ENCODE measurements at regions not wholly inside any gene's neighbourhood (a gene's known extent, or its start where the extent isn't known, plus 50 kb on each side); places are given as distances from the start of the nearest gene placed in this dataset.

DNA sequence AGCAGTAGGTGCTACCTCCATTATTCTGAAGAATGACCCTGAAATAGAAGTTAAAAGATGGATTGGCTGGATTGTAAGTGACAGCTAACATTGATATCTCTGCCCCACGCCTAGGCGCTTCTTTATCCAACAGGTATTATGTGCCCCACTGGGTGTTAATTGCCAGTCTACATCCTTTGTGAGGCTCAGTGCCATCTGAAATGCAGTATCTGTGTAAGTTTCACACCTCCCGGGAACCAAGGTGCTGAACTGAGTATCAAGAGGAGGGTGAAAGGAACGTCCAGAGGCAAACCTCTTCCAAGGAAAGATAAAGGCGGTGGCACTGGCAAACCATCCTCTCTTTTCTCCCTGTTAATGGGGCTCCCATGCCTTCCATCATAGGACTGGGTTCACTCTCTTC is 181.1 kb upstream of the UBL3 start:
- DNase-seq (ENCODE audit: low spot score), result no peak

DNA sequence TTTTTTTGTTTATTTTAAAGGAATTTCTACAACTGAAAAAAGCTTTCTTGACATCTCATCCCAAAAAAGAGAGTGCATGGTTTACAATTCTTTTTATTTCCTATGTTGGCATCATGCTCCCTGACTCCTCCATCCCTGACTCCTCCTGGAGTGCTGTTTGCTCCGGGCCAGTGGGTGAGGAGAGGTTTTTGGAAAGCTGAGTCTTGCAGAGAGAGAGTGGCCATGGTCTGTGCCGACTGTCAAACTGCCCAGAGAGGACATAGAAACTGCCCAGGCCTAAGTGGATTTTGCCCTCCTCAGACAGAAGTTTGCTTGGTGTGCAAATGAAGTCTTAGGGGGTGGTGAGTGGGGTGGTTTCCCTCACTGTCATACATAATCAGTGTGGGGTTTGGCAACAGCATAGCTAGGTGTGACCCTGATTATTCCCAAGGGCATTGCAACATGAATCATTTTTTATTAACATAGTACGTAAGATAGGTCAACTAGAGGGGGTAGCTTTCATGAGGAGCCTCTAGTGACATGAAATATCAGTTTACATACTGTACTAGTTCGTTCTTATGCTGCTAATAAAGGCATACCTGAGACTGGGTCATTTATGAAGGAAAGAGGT is 179.8 kb upstream of the UBL3 start:
- DNase-seq (ENCODE audit: low spot score), result no peak

DNA sequence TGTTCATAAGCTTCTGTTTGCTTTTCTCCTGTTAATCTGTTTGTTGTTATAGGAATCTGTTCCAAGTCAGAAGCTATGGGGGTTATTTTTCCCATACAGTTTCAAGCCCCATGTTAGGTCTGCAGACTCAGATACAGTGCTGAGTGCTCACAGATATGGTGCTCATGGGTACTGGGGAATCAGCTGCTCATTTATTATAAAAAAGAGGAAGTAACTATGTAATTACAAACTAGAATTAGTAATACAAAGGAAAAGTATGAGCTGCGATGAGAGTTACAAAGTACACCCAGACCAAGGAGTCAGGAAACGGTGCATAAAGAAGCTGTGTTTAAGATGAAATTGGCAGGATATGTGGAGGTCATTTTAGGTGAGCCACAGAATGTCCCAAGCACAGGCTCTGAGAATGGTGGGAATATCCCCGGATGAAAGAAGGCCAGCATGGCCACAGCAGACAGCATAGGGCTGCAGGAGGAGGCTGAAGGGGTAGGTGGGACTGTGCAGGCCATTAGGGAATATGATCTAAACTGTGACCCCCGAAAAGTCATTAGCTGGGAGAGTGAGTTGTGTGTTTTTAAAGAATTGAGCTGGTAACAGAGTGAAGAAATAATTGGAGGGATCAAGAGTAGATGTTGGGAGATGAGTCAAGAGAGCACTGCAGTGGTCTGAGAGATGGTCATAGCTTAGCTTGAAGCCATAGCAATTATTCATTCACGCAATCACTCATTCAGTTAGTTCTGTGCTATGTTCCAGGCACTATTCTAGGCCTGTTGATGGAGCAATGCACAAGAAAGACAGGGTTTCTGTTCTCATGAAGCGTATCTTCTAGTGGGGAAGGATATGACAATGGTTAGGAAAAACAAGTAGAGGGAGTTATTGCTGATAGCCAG is 177.4 kb upstream of the UBL3 start:
- no peak for DNase-seq (ENCODE audit: low spot score)

DNA sequence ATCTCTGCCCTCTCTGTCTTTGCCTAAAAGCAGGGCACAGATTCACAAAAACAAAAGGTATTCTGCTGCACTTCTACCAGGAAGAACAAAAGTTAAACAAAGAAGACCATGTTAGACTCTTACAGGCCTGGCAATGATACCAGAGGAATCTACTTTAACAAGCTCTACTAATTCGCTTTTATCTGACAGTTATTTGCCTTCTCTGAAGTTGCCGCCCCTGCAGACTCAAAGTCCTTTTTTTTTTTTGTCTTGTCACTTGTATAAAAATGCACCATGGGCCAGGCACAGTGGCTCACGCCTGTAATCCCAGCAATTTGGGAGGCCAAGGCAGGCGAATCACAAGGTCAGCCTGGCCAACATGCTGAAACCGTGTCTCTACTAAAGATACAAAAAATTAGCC is 176.5 kb upstream of the UBL3 start:
- DNase-seq (ENCODE audit: low spot score), result no peak

DNA sequence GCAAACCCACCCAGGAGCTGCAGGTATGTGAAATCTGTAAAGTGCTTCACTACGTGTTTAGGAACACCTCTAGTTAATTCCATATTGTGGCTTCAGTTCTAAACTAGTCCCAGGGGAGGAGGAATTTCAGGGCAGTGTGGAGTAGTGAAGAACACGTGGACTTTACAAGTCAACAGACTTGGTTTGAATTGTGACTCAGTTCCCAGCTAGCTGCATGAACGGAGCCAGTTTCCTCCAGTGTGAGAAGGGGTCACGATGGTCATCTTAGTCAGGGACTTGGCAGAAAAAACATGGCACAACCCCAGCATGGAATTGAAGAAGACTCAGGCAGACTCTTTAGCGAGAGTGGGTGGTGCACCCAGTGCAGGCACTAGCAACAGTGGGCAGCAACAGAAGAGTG is 175.7 kb upstream of the UBL3 start:
- no peak for DNase-seq (ENCODE audit: low spot score)

DNA sequence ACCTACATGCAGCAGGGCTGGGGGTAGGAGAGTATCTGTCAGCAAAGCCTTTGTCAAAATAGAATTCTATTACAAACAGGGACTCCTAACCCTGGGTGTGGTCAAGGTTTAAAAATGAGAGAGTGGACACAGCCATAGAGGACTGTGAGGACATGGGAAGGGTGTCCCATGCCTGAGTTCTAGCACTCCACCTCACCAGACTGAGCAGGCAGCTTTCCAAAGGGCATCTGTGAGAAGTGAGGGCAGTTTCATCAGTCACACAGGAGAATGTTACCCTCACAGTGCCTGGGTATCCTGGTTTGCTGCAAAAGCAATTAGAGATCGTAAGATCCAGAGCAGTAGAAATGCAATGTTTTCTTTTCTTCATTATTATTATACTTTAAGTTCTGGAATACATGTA is 174.9 kb upstream of the UBL3 start:
- no peak for DNase-seq (ENCODE audit: low spot score)

DNA sequence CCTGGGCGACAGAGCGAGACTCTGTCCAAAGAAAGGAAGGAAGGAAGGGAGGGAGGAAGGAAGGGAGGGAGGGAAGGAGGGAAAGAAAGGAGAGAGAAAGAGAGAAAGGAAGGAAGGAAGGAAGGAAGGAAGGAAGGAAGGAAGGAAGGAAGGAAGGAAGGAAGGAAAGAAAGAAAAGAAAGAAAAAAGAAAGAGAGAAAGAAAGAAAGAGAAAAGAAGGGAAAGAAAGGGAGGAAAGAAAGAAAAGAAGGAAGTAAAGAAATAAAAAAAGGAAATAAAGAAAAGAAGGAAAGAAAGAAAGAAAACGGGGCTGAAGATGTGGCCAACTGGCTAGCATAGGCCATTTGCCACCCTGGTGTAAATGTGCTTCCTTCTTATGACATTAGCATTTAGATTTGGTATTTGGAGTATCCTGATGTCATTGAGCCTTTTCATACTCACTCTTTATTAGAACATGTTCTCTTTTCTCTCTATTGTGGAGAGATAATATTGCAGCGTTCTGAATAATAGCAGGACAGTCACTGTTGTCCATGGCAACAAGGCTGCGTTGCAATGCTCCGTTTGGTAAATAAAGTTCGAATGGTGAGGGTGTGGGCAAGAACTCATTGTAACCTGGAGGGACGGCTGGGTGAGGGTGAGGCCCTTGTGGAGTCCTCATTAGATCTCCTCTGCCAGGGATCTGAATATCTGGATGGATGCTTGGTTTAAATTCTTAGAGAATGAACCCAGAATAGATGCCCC is 173.9 kb upstream of the UBL3 start:
- no peak for DNase-seq (ENCODE audit: low spot score)

DNA sequence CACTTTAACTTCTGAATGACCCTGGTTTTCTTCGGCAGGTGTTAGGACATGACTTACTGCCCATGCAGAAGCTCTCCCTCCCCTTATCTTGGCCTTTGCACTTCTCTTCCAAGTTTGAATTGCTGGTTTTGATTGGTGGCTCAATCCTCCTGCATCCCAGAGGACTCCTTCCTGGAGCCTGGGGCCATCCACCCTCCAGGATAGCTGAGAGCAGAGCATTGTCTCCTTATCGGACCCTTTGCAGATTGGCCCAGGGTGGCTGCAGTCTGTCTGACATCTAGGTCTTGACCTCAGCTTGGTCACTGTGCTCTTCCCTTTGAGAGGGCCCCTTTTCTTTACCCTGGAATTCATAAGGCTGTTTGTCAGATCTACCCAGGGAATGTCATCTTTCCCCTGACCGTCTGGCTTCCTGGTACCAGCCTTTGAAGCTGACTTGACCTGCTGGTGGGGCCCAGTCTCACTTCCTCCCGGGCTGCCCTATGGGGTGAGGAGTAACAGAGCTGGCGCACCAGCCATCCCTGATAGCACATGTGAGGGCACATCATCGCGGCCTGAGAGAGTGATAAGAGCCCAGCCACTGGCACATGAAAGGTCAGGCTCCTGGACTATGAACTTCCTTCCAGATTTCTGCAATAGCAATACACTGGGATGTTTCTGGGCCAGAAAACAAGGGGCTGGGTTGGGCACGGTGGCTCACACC is 172.9 kb upstream of the UBL3 start:
- DNase-seq (ENCODE audit: low spot score), result no peak

DNA sequence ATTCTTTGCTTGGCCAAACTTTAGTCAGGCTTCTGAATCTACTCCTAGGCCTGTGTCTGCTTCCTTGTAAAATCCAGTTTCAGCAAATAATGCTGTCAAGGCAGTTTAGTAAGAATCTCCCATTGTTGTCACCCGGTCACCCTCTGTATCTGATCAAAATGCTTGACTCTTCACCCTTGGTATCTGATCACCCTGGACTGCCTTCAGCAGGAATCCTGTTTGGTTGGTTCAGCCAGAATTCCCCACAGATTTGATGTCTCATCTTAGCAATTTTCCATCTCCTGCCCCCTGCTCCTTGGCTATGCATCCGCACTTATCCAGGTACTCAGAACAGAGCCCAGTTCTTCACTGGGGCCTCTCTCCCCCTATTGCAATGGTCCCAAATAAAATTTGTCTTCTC is 172.4 kb upstream of the UBL3 start:
- DNase-seq (ENCODE audit: low spot score), result no peak

DNA sequence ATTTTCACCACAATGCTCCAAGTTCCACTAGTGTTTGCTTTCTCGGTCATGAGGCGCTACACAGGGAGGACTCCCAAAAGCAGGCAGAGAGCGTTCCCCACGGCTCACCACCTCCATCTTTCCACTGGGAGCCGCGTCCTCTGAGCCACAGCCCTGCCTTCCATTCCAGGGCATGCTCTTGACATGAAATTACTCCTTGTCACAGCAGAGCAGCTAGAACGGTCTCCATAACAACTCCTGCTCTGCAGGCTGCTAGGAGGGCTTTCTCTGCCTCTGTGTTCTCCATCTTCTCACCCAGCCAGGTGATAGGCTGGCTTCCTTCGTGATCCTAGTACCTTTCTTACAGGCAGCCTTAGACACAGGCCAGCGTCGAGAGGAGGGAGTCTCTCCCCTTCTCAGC is 171.8 kb upstream of the UBL3 start:
- no peak for DNase-seq (ENCODE audit: low spot score)

DNA sequence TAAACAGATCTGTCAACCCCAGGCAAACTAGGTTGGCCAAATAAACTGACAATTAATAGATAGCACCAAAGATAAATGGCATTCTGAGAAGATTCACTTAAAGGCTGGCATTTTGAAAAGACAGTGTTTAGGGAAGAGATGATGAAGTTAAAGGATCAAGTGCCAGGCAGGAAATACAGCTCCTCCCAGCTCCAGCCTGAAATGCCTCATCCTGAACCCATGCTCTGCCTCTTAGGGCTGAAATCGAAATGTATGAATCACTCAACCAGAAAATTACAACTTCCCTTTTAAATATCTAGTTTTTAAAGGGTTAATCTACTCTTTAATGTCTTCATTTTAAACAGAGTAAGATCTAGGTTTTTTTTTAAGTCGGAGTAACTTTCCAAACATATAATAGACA is 171.2 kb upstream of the UBL3 start:
- no peak for DNase-seq (ENCODE audit: low spot score)

DNA sequence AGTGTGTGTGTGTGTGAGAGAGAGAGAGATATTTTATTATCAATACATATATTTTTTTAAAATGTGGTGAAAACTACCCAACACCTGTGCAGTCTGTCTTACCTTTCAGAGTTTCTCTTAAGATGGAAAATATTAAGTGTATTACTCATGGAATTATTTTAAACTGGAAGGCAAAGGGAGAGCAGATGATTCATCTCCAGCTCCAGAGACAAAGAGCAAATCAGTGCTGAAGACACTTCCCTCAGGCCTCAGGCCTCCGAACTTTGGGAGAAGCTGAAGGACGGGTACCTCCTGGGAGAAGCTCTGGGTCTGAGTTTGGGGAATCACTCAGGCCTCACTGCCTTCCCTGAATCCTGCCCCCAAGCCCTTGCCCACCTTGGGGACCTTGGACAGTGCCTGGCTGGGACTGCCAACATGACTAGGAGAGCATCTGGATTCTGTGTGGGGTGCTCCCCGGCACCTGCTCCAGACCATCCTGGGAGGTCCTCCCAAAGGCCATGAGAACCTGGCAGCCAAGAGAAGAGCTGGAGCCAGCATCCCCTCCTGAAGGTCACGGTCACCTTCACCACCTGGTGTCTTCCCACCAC is 170.4 kb upstream of the UBL3 start:
- DNase-seq (ENCODE audit: low spot score), result no peak

DNA sequence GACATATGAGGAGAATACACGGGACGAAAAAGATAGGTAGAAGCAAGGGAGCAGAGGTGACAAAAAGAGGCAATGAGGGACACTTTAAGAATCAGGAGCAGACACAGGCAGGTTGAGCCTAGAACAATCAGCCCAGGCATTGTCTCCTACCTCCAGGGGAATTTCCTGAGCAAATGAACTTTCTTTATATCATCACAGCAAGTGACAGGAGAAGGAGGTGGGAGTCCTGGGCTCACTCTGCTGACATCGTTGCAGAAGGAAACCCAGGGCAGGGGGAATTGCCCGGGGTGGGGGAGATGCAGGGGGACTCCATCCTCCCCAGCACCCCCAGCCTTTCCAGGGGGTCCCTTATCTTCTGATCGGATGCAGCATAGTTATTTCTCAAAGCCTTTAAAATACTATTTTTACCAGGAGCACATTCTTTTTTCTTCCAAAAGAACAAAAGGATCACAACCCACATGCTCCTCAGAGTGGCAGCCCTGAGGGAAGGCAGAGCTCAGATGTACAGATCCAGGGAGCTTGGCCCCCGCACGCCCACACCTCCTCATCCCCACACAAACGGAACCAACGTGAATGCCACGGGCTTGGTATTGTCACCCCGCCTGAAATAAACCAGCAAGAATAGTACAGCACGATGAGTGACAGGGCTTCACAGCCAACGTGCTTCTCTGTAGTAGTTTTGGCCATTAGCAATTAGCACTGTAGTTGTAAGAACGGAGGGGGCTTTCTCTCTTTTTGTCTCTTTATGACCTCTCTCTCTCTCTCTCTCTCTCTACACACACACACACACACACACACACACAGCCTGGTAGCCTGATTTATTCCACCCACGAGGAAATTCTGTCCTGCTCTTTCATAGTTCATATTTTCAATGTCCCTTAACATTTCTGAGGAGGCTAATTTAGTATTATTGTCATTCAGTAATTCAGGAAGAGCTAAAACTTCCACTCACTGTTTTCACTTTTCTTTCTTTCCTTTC is 169.5 kb upstream of the UBL3 start:
- no peak for DNase-seq (ENCODE audit: low spot score)

DNA sequence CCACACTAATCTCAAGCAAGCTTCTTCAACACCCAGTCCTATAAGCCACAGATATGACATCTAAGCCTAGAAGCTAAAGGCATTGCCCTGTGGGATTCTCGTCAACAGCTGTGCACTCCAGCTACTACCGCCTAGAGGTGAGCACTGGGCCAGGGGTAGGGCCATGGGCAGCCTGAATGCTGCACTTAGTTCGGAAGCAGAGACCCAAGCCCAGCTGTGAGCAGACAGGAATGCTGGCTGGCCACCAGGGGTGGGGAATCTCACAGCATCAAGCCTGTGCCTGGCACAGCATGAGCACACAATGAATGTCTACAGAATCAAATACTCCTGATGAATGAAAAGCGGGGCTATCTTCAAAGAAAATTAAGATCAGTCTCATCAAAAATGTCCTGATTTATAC is 167.5 kb upstream of the UBL3 start:
- no peak for DNase-seq (ENCODE audit: low spot score)

DNA sequence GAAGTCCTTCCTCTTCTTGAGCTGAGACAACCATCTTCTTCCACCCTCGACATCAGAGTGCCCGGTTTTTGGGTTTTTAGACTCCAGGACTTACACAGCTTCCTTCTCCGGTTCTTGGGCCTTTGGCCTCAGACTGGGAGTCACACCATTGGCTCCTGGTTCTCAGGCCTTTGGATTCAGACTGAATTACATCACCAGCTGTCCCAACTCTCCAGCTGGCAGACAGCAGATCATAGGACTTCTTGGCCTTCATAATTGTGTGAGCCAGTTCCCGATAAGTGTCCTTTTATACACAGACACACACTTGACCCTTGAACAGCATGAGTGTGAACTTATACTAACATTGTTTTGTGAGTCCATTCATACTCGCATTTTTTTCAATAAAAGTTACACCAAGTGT is 166.0 kb upstream of the UBL3 start:
- no peak for DNase-seq (ENCODE audit: low spot score)

DNA sequence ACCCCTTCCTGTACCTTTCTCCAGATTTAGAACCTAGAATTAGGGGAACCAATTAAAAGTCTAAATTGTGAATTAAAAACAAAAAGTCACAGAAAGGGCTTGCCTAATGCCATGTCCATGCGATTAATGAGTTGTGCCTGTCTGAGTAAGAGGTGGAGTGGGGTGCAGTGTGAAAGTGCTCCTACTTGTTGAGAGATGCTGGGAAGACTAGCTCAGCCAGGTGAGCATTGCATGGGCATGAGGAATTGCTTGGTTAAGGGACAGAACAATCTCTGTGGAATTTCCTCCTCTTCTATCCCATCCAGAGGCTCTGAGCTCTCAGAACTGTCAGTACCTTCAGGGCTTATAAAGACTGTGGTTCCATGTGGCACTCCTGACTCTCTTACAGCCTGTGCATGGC is 159.0 kb upstream of the UBL3 start:
- DNase-seq (ENCODE audit: low spot score), result no peak

DNA sequence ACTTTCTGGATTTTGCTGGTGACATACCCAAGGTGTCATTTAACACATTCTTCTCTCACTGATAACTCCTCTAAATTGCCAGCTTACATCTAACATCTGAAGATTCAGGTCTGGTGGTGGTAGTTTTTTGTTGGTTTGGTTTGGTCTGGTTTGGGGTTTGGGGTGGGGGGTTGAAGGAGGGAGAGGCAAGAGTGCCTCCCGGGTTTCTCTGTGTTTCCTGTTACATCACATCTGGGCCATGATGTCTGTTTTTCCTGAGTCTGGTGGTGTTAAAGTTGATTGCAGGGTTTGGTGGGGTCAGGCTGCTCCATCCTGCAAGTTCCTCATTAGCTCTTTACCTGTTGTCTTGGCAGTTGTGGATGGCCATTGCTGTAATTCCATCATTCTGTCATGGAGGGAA is 155.8 kb upstream of the UBL3 start:
- no peak for DNase-seq (ENCODE audit: low spot score)

DNA sequence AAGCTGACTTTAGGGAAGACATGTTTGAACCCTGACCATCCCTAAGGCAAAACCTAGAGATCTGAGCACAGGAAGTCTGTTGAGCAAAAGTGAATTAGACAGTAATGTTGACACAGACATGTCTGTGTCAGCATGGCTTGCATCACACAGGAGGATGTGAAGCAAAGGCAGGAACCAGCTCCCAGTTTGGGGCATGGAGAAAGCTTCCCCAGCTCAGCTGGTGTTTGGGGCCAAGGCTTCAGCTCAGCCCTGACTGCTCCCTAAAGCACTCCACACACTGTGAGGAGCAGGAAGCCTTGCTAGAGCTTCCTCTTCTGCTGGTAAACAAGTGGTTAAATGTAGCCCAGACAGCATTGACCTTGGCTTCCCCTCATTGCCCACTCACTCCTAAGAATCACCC is 153.8 kb upstream of the UBL3 start:
- no peak for DNase-seq (ENCODE audit: low spot score)

DNA sequence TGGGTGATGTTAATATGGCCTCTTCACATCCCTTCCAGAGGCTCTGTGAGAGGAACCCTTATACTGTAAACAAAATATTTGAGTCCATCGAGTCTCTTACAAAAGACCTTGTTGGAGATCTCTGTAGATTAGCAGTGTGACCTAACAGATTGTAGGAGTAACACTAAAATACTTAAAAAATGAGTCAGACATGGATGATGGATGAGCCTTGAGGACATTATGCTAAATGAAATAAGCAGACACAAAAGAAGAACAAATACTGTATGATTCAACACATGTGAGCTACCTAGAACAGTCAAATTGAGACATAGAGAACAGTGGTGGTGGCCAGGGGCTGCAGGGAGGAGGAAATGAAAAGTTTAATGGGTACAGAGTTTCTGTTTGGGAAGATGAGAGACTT is 152.2 kb upstream of the UBL3 start:
- DNase-seq (ENCODE audit: low spot score), result no peak

DNA sequence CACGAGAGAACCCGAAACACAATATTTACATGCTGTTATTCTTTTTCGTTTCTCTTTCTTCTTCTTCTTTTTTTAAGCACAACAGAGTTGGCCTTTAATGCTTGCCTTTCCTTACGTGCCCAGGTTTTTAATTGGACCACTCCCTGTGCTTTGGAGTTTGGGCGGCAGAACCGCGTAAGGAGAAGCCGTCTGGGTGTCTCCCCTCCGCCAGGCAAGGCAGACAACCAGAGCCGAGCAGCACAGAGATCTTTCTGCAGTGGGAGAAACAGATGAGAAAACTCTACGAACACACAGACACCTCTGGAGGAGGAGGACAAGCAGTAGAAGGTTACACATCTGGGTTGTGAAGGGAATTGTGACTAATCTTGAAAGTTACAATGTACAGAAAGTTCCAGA is 150.0 kb upstream of the UBL3 start:
- no peak for DNase-seq (ENCODE audit: low spot score)
